ENCODE measurements at regions not wholly inside any gene's neighbourhood (a gene's known extent, or its start where the extent isn't known, plus 50 kb on each side); places are given as distances from the start of the nearest gene placed in this dataset.
"Not testable (repeated sequence)": the region's sequence is repeated elsewhere in the genome, so short reads cannot be mapped to it uniquely, and the experiment has no call there.

GRCh38 chr2:56582570-56582969 lies 398.8 kb downstream of the CCDC85A start:
- no peak for DNase-seq (ENCODE audit: low read depth, low spot score)
- in situ Hi-C loops (cut with HindIII; ENCODE audit: low pct_unique_long_range_greater_than_20kb, low sequenced_read_pairs): no loop called here

GRCh38 chr2:56583796-56584315 lies 400.1 kb downstream of the CCDC85A start:
- in situ Hi-C loops (cut with HindIII; ENCODE audit: low pct_unique_long_range_greater_than_20kb, low sequenced_read_pairs): no loop called here

DNA sequence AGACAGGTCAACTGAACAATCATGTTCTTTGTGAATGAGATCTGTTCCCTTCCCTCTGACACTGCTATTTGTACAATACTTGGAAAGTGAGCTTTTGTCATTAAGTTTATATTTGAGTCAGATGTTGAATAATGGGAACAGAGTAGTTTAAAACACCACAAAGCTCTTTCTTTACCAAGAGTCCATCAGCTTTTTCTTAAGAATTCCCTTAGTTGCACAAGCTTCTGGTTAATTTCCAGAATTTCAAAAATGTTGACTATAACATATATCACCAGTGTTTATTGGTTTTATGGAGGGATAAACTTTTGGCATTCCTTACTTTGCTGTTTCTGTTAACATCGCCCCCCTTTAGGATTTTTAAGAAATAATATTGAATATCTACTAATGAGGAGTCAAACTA lies 403.7 kb downstream of the CCDC85A start:
- no peak for DNase-seq (ENCODE audit: low read depth, low spot score)

More at GRCh38 chr2:56583796-56584315, 400.1 kb downstream of the CCDC85A start:
- DNase-seq (ENCODE audit: low read depth, low spot score): no peak

DNA sequence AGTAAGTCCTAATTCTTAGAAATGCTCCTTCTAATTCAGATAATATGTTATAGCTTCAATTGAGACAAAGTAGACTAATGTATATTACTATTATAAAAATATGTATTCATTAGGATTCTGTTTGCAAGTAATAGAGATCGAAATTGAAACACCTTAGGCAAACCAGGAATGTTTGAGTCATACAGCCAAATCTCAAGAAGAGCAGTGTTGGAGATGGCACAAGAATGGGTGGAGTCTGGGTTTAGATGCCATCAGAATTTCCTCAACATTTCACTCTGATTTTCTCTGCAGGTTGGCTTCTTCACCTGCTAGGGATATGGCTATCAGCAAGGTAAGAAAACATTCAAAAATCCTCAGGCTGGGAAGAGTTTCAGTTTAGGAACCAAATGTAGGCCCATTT lies 405.4 kb downstream of the CCDC85A start:
- DNase-seq (ENCODE audit: low read depth, low spot score): no peak
- in situ Hi-C loops (cut with HindIII; ENCODE audit: low pct_unique_long_range_greater_than_20kb, low sequenced_read_pairs): no loop called here

More for the DNA sequence above, 403.7 kb downstream of the CCDC85A start:
- in situ Hi-C loops (cut with HindIII; ENCODE audit: low pct_unique_long_range_greater_than_20kb, low sequenced_read_pairs): no loop called here

DNA sequence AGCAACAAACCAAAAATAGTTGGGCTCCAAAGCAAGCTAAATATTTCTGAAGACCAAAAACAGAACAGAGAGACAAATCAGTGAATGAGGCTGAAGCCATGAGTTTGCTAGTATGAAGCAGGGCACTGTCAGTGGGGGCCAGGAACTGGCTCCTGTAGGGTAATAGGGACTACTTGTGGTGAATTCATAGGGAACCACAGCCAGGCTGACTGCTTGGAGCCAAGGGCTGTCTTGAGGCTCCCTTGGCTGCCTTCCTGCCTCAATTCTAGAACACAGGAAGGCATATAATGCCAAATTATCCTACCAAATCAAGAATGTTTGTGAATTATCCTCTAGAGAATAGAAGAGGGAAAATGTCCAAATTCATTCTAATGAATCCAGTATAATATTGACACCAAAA lies 406.0 kb downstream of the CCDC85A start:
- in situ Hi-C loops (cut with HindIII; ENCODE audit: low pct_unique_long_range_greater_than_20kb, low sequenced_read_pairs): no loop called here
- DNase-seq (ENCODE audit: low read depth, low spot score): no peak

- in situ Hi-C loops (cut with HindIII; ENCODE audit: low pct_unique_long_range_greater_than_20kb, low sequenced_read_pairs): no loop called here
- DNase-seq (ENCODE audit: low read depth, low spot score): no peak
Measured at GRCh38 chr2:56590611-56591010, 406.8 kb downstream of the CCDC85A start.

- DNase-seq (ENCODE audit: low read depth, low spot score); in situ Hi-C loops (cut with HindIII; ENCODE audit: low pct_unique_long_range_greater_than_20kb, low sequenced_read_pairs): not testable (repeated sequence)
Measured at GRCh38 chr2:56606086-56606485, 422.3 kb downstream of the CCDC85A start.

DNA sequence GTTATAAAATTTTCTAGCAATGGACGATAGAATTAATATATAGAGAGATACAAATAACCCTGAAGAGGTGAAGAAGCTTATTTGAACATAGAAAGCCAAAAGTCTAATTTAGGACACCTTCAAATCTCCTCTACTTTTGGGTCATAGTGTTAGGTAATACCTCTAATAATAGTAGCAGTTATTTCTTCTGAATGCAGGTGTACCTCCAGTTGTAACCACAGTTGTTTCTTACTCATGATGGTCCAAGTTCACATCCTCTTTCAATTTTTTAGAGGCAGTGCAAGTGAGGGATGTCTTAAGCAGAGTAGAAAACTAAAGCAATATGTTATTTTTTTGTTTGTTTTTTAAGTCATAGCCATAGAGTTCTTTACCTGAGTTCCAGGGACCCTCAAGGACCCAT lies 429.5 kb downstream of the CCDC85A start:
- in situ Hi-C loops (cut with HindIII; ENCODE audit: low pct_unique_long_range_greater_than_20kb, low sequenced_read_pairs): no loop called here
- no peak for DNase-seq (ENCODE audit: low read depth, low spot score)

DNA sequence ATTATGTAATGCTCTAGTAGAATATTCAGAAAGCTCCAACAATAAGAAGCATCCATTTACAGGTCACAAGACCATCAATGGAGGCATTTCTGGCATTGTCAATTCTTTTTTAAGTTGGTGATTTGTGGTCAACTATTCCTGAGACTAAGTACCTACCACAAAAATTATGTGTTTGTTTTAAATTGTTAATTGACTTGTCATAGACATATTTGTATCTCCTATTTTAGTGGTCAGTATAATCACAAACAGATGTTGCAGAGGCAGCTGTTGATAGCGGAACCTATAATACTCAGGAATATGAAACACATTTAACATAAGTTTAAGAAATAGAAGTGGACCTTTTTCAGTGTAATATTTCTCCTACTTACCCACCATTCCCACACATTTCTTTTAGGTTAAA lies 430.1 kb downstream of the CCDC85A start:
- in situ Hi-C loops (cut with HindIII; ENCODE audit: low pct_unique_long_range_greater_than_20kb, low sequenced_read_pairs): no loop called here
- DNase-seq (ENCODE audit: low read depth, low spot score): no peak

GRCh38 chr2:56615760-56616159 lies 432.0 kb downstream of the CCDC85A start:
- DNase-seq (ENCODE audit: low read depth, low spot score): no peak
- in situ Hi-C loops (cut with HindIII; ENCODE audit: low pct_unique_long_range_greater_than_20kb, low sequenced_read_pairs): no loop called here

DNA sequence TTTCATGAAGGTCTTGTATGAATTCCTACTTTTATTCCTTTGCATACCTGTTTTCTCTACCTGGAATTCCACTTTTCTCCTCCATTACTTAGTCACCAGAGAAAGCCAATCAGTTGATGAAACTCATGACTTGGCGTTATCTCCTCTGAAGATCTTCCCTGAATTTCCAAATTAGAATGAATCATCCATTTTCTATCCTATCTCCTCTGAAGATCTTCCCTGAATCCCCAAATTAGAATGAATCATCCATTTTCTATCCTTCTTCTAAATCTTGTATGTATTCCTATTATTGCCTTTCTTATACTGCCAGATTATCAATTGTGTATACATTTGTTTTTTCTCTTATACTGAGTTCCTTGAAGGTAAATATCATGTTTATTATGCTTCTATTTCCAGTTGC lies 440.4 kb downstream of the CCDC85A start:
- in situ Hi-C loops (cut with HindIII; ENCODE audit: low pct_unique_long_range_greater_than_20kb, low sequenced_read_pairs): no loop called here

GRCh38 chr2:56626927-56627326 lies 443.1 kb downstream of the CCDC85A start:
- no peak for DNase-seq (ENCODE audit: low read depth, low spot score)
- in situ Hi-C loops (cut with HindIII; ENCODE audit: low pct_unique_long_range_greater_than_20kb, low sequenced_read_pairs): no loop called here

More for the DNA sequence above, 440.4 kb downstream of the CCDC85A start:
- DNase-seq (ENCODE audit: low read depth, low spot score): no peak

DNA sequence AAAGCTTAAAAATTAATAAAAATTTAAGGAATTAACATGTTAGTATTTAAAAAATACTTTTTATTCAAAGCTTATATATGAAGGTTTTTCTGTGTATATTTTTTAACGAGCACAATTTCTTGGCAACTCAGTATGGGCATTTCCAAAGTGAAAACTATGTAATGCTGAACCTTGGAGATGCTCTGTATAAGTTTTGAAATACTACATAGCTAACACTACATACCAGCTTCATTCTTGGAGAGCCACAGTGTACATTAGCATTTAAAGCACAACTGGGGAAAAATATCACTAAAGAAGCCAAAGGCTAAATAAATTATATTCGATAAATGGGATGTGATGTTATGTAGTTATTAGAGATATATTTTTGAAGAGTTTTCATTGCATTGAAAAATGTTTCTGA lies 446.5 kb downstream of the CCDC85A start:
- in situ Hi-C loops (cut with HindIII; ENCODE audit: low pct_unique_long_range_greater_than_20kb, low sequenced_read_pairs): no loop called here

DNA sequence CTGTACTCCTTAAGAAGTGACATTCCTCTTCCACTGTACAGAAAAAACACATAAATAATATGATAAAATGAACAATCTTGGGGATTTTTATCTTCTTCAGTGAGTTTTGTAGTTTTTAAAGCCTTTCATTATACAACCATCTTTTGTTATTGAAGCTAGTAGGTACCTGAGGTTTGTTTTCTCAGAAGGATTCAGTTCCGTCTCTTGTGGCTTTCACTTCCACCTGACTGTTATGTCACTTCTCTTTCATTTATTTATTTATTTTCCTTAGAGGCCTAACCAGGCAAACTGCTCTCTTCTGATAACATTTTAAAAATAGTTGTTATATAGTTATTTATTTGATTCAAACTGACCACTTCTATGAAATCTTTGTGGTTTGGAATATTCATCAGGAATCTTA lies 464.2 kb downstream of the CCDC85A start:
- in situ Hi-C loops (cut with HindIII; ENCODE audit: low pct_unique_long_range_greater_than_20kb, low sequenced_read_pairs): no loop called here
- no peak for DNase-seq (ENCODE audit: low read depth, low spot score)

More for the DNA sequence above, 446.5 kb downstream of the CCDC85A start:
- no peak for DNase-seq (ENCODE audit: low read depth, low spot score)

GRCh38 chr2:56648802-56649201 lies 465.0 kb downstream of the CCDC85A start:
- in situ Hi-C loops (cut with HindIII; ENCODE audit: low pct_unique_long_range_greater_than_20kb, low sequenced_read_pairs): no loop called here
- DNase-seq (ENCODE audit: low read depth, low spot score): no peak

DNA sequence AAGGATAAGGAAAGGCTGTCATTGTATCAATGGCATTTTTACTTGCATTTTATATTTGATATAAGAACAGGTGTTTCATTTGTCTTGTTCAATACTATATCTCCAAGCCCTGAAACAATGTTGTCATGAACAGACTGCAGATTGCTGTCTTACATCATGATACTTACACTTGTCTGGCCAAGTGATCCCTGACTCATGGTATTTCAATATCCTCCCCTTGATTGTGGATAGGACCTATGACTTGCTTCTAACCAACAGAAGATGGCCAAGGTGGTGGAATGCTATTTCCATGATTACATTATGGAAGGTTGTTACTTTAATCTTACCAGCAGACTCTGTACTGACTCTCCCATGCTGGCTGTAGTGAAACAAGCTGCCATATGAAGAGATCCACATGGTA lies 471.1 kb downstream of the CCDC85A start:
- DNase-seq (ENCODE audit: low read depth, low spot score): no peak
- in situ Hi-C loops (cut with HindIII; ENCODE audit: low pct_unique_long_range_greater_than_20kb, low sequenced_read_pairs): no loop called here

- in situ Hi-C loops (cut with HindIII; ENCODE audit: low pct_unique_long_range_greater_than_20kb, low sequenced_read_pairs): no loop called here
- no peak for DNase-seq (ENCODE audit: low read depth, low spot score)
Measured at GRCh38 chr2:56656826-56657225, 473.0 kb downstream of the CCDC85A start.

DNA sequence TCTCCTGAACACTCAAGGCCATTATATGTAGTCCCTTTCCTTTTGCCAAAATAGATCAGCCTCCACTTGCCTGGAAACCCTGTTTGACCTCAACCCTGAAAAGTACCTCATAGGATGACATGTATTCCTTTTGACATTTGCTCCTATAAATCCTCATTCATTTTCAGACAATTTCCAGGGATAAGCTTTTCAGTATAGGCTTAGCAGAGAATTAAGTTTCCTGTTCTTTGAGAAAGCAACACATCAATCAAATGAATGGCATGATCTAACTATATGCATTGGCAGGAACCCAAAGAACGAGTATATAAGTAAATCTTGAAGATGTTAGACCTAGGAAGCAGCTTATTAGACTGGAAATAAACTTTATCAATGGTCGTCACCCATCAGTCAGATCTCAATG lies 483.0 kb downstream of the CCDC85A start:
- in situ Hi-C loops (cut with HindIII; ENCODE audit: low pct_unique_long_range_greater_than_20kb, low sequenced_read_pairs): no loop called here
- DNase-seq (ENCODE audit: low read depth, low spot score): no peak

GRCh38 chr2:56671973-56672569 lies 488.3 kb downstream of the CCDC85A start:
- peak; percentile 30 for DNase-seq (ENCODE audit: low read depth, low spot score)
- in situ Hi-C loops (cut with HindIII; ENCODE audit: low pct_unique_long_range_greater_than_20kb, low sequenced_read_pairs): no loop called here

GRCh38 chr2:56674084-56674483 lies 490.3 kb downstream of the CCDC85A start:
- DNase-seq (ENCODE audit: low read depth, low spot score): no peak
- in situ Hi-C loops (cut with HindIII; ENCODE audit: low pct_unique_long_range_greater_than_20kb, low sequenced_read_pairs): no loop called here

Measured in SK-MEL-5 (cell line).